Mucosa of descending colon (tissue), 3 donors: ENCODE measurements at regions not wholly inside any gene's neighbourhood (a gene's known extent, or its start where the extent isn't known, plus 50 kb on each side); places are given as distances from the start of the nearest gene placed in this dataset.

Experiments used
- ATAC-seq: fragments of 200-7000 bp; cut with Tn5 transposase; one replicate; pipeline ENCODE4 v1.9.1; 2020; ENCODE audit warnings: mild to moderate bottlenecking, moderate library complexity
- DNase-seq, 3 donors: peaks; one replicate each; pipeline ENCODE4 v3.0.0-alpha.2; 2020
- H3K36me3 ChIP-seq: fragments of 200-600 bp; one replicate; pipeline ENCODE4 v1.8.0; 2021; ENCODE audit warnings: low read depth, mild to moderate bottlenecking
- H3K4me1 ChIP-seq: fragments of 200-600 bp; one replicate; pipeline ENCODE4 v1.8.0; 2021; ENCODE audit warnings: low read depth, mild to moderate bottlenecking
- H3K4me3 ChIP-seq: fragments of 200-600 bp; one replicate; pipeline ENCODE4 v1.8.0; 2021; ENCODE audit warnings: mild to moderate bottlenecking
- H3K9me3 ChIP-seq: fragments of 200-600 bp; one replicate; pipeline ENCODE4 v1.8.0; 2021; ENCODE audit warnings: mild to moderate bottlenecking
- intact Hi-C, 2 donors: fragments of 100-400 bp; cut with DNase I in 1 of 2; cut with micrococcal nuclease in 1 of 2; formaldehyde crosslinking; loops; one replicate each; pipeline versions ENCODE4 v1.11.0 to v1.11.1; 2022; cut with DNase I, micrococcal nuclease
- TF ChIP-seq, protein P1 (sequence below): fragments of 200-600 bp; IDR thresholded peaks from one replicate; pipeline ENCODE4 v1.8.0; 2022; ENCODE audit warnings: antibody characterized with exemption, mild to moderate bottlenecking
- donor health status: DM: no; HTN: no; CAD: no; lungs with moderate emphysema.
- donor health status: DM: no; HTN: no; CAD: no.
- donor health status: DM: no; HTN: yes; CAD: no.

DNA sequence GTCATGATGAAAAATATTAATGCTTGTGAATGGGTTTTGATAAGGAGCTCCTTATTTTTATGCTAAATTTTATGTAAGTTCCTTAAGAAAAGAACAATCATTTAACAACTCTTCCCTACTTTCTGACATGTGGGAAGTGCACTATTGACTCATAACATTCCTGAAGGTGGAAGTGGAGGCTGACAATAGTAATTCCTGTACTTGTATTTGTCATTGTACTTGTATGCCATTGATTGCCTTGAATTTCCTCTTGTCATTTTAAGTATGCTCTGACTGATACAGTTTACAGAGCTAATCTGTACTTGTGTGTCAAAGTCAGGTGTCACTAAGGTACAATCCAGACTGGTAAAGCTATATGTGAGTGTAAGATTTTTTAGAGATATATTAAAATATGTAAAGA, 440.0 kb downstream of the SLC16A7 start:
- TF ChIP-seq, protein P1, sequence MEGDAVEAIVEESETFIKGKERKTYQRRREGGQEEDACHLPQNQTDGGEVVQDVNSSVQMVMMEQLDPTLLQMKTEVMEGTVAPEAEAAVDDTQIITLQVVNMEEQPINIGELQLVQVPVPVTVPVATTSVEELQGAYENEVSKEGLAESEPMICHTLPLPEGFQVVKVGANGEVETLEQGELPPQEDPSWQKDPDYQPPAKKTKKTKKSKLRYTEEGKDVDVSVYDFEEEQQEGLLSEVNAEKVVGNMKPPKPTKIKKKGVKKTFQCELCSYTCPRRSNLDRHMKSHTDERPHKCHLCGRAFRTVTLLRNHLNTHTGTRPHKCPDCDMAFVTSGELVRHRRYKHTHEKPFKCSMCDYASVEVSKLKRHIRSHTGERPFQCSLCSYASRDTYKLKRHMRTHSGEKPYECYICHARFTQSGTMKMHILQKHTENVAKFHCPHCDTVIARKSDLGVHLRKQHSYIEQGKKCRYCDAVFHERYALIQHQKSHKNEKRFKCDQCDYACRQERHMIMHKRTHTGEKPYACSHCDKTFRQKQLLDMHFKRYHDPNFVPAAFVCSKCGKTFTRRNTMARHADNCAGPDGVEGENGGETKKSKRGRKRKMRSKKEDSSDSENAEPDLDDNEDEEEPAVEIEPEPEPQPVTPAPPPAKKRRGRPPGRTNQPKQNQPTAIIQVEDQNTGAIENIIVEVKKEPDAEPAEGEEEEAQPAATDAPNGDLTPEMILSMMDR, result no peak
- intact Hi-C loops, result no loop called here
- DNase-seq, result no peak
- Histone ChIP-seq H3K9me3 (peaks cover 14% of the 10 kb centered on the region), H3K36me3 (no peaks in the 10 kb centered on the region), H3K4me1 (no peaks in the 10 kb centered on the region), H3K4me3 (no peak overlapping the region)
- ATAC-seq, result no peak

DNA sequence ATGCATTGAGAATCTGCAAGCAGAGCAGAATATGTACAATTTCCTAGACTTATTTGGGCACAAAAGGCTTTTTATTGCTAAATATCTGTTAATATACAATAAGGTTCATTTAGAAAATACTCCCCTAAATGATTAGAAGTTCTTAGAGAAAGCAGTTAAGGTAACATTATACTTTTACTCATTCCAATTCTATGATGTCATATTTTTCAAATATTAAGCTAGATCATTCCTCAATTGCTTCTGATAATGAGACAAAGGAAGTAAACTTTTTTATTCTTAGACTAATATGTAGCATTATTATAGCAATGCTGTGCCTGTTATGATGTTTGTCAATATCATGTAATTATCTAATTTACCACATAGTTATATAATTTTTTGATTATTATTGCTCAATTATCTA, 447.0 kb downstream of the SLC16A7 start:
- intact Hi-C loops, result no loop called here
- no peak for ATAC-seq
- Histone ChIP-seq H3K4me1 (no peaks in the 10 kb centered on the region), H3K36me3 (no peaks in the 10 kb centered on the region), H3K4me3 (no peak overlapping the region), H3K9me3 (no peaks in the 10 kb centered on the region)
- DNase-seq, result no peak
- TF ChIP-seq, protein P1, result no peak

DNA sequence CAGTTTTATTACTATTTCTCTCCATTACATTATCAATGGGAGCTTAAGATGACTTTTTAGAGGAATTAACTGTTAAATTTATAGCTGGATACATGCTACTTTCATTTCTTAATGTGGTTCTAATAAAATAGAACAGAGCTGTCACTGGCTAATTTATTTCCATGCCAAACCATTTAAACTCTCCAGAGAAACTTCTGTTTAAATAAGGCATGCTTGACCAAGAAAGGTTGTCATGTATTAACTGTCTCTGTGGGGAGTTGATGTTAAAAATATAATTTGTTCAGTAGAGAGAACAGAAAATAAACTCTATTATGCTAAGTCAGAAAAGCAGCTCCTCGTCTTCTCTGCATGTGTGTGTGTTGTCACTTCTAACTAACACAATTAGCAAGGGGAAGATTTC, 447.4 kb downstream of the SLC16A7 start:
- intact Hi-C loops, result no loop called here
- H3K4me3 ChIP-seq, result no peak overlapping the region
- no peaks in the 10 kb centered on the region for H3K4me1 ChIP-seq
- ATAC-seq (no peak), DNase-seq (no peak)
- H3K9me3 ChIP-seq, result no peaks in the 10 kb centered on the region
- no peaks in the 10 kb centered on the region for H3K36me3 ChIP-seq
- TF ChIP-seq, protein P1, result no peak

DNA sequence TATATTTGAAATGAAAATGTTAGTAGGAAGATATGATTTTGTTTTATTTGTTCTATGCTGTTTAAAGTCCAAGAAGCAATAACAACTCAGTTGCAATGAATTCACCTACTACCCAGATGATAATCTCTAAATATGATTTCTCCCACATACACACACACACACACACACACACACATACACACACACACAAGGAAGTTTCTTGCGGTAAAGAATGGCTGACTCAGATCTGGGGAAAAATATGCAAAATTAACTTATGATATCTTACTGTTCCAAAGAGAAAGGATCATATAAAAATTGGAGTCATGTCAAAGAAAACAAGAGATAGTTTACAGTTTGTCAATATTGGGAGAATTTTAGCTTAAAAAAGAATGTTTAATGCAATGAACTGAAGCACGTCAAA, 456.7 kb downstream of the SLC16A7 start:
- no peak for ATAC-seq
- Histone ChIP-seq H3K9me3 (no peaks in the 10 kb centered on the region), H3K4me3 (no peak overlapping the region), H3K36me3 (no peaks in the 10 kb centered on the region), H3K4me1 (no peaks in the 10 kb centered on the region)
- intact Hi-C loops, result no loop called here
- DNase-seq, result no peak
- TF ChIP-seq, protein P1, result no peak

DNA sequence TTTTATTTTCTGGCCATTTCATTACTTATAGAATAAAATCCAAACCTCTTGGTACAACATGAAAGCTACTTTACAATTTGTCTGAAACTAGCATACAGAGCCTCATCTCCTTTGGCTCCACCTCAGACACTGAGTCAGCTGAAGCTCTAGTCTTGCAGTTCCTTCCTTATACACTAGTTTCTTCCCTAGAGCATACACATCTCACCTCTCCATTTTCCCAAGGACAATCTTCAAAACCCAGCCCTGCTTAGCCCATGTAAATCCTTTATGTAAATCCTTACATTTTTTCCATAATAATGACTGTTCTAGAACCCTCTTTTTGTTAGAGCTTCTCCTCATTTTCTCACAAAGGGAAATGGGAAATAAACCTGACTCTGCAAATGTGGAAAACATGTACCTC, 463.4 kb downstream of the SLC16A7 start:
- Histone ChIP-seq H3K9me3 (no peaks in the 10 kb centered on the region), H3K4me1 (no peaks in the 10 kb centered on the region), H3K4me3 (no peak overlapping the region), H3K36me3 (no peaks in the 10 kb centered on the region)
- no peak for DNase-seq
- TF ChIP-seq, protein P1, result no peak
- no peak for ATAC-seq
- intact Hi-C loops, result no loop called here

DNA sequence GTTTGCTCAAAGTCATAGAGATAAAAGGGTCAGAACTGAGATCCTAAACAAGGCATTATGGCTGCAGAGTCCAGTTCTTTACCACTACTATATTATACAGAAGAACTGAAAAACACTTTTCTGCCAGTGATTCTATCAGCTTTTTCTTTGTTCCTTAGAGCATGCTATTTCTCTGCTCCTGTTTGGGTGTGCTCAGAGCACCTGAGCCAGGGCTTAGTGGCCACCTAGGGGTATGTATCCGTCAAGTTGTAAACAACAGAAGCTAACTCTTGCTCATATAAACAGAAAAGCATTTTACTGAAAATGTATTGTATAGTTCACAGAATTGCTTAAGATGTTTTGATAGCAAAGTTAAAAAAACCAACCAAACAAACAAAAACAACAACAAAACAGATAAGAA, 470.8 kb downstream of the SLC16A7 start:
- TF ChIP-seq, protein P1, result no peak

More for the DNA sequence above, 470.8 kb downstream of the SLC16A7 start:
- Histone ChIP-seq H3K36me3 (no peaks in the 10 kb centered on the region), H3K4me3 (no peak overlapping the region), H3K4me1 (no peaks in the 10 kb centered on the region), H3K9me3 (no peaks in the 10 kb centered on the region)
- DNase-seq (no peak), ATAC-seq (no peak)
- intact Hi-C loops, result no loop called here
